ENCODE measurements at regions not wholly inside any gene's neighbourhood (a gene's known extent, or its start where the extent isn't known, plus 50 kb on each side); places are given as distances from the start of the nearest gene placed in this dataset.
A peak's percentile ranks its signal among the peaks of the same experiment; 100 is the strongest.
"Not testable (repeated sequence)": the region's sequence is repeated elsewhere in the genome, so short reads cannot be mapped to it uniquely, and the experiment has no call there.

DNA sequence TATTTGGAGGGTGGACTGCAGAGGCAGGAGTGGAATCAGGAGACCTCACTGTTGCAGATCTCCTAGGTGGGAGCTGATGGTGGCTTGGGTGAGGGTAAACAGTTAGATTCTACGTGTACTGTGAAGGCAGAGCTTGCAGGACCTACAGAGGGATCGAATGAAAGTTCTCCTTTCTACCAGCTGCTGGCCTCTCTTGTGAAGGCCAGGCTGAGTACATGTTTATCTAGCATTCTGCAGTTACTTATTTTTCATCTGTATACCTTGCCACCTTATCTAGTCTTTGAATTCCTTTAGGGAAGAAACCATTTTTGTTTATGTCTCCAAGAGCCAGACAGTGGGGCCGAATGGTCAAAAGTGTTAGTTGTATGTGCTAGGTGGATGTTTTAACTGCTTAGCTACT is 57.6 kb downstream of the PTTG1 start:
- no peak for DNase-seq (ENCODE audit: low read depth in 2 of 2)

DNA sequence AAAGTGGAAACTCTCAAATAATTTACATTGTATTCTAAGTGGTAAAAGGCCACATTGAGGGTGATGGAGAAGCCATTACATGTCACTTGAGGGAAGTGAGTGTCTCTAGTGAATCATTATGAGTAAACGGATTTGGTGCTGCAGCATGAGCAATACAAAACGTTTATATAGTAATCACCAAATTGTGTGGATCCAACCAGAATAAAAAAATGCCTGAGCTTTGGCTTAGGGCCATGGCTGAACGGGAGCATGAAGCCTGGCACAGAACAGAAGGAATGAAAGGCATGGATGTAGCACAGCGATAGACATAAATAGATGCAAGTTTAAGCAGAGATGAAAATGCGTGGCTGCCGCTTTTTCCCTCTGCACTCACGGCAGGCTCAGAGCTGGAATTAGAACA is 58.3 kb downstream of the PTTG1 start:
- no peak for DNase-seq (ENCODE audit: low read depth in 2 of 2)

DNA sequence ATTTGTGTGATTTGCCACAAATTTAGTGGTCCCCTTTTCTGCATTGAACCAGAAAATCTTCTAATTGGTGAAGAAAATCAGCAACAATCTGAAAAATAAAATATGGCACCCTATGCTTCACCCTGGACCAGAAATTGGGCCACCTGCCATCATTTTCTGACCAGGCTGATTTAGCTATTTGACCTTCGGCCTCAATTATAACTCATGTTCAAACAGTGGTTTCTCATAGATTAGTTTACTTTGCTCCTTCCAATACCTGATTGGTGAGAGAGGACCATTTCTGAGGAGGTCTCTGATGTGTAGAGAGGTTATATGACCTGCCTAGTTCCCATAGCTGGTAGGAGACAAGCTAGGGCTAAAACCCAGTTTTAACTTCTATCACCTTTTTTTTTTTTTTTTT is 59.0 kb downstream of the PTTG1 start:
- no peak for DNase-seq (ENCODE audit: low read depth in 2 of 2)

DNA sequence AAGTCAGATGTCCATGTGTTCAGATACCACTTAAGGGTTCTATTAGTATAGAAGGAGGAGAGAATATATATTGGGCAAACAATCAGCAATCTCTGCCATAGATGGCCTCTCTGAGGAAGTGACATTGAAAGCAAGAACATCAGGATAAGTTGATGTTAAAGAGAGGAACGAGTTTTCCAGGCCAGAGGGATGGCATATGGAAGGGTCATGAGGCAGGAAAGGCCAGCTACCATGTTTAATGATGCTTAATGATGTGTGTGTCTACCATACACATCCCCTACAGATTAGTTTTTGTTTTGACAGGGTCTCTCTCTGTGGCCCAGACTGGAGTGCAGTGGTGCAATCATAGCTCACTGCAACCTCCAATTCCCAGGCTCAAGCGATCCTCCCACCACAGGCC is 63.0 kb downstream of the PTTG1 start:
- no peak for DNase-seq (ENCODE audit: low read depth in 2 of 2)

DNA sequence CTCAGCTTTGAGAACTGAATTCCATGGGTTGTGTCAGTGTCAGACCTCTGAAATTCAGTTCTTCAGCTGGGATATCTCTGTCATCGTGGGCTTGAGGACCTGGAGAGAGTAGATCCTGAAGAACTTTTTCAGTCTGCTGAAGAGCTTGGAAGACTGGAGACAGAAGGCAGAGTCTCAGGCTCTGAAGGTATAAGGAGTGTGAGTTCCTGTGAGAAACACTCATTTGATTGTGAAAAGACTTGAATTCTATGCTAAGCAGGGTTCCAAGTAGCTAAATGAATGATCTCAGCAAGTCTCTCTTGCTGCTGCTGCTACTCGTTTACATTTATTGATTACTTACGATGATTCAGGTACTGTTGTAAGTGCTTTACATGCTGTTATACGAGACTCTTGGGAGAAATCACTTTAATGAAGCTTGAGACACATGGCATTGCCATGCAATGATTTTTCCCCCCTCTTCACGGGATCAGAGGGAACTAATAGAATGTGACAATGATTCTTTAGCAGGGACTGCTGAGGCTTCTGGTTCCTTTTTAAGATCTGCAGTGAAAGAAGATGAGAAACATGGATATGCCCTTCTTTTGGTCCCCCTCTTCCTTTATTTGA is 63.8 kb downstream of the PTTG1 start:
- no peak for DNase-seq (ENCODE audit: low read depth in 2 of 2)

DNA sequence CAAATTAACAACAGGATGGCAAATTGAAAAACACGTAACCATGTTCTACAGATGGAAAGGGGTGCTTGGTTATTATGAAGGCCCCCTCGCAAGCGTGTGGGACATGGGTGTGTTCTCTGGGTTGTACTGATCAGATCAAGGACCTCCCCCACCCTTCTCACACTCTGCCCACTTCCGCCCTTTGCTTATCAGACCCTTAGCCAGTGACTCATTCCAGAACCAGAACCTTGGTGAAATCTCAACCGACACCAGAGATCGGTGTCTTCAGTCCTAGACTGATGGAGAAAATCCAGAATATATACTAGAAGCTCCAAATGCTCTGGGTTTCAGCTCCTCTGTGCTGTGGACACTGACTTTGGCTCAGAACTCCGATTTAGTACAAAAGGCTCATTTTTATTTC is 64.9 kb downstream of the PTTG1 start:
- DNase-seq (ENCODE audit: low read depth in 2 of 2), result no peak

DNA sequence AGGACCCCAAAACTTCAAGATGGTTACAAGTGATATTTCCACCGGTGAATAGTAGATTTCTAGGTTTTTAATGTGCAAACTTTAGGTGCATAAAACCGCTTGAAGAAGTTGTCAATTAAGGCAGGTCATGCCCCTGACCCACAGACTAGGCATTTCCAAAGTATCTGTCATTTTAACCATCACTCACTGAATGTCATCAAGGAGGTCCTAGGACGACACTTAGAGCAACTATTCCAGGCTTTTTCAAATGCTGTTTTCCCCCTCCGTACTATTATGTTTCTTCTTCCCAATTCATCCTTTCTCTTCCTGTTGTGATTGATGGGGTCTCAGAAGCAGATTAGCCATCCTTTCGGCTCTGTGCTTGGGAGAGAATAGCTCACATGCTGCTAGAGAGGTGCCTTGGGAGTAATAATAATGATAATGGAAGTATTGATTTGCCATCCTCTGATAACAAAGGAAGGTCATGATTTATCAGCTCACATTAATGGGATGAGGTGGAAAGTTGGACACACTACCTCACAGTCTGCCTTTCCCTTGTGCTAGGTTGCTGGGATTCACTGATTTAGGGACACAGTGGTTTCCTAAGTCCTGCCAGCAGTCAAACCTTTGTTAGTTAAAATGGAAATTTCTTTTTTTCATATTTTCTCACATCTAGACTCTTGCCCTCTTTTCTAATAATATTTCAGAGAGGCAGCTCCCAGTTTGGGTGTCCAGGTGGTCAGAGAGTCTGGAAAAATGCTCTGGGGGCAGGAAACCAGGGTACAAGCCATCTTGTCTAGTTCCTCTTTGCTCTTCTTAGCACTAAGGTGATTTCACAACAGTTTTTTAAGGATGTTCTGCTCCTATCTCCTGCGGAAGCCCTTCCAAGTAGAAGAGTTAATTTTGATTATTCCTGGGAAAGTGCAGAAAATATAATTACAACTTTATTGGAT is 67.0 kb downstream of the PTTG1 start:
- no peak for DNase-seq (ENCODE audit: low read depth in 2 of 2)

DNA sequence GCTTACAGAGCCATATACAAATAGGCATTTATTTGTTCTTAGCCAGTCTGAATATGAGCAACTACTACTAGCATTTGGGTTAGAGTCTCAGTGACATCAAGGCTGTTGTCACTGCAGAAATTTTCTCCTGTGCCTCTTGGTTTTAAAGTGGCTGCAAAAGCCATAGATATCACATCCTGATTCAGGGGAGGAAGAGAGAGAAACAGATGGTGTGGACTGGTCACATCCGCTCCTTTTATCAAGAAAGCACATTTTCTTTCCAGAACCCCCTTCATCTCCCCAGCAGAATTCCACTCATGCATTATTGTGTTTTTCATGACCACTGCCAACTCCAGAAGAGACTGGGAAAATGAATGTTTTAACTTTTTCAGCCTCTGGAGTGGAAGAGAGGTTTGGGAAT is 69.8 kb downstream of the PTTG1 start:
- no peak for DNase-seq (ENCODE audit: low read depth in 2 of 2)

DNA sequence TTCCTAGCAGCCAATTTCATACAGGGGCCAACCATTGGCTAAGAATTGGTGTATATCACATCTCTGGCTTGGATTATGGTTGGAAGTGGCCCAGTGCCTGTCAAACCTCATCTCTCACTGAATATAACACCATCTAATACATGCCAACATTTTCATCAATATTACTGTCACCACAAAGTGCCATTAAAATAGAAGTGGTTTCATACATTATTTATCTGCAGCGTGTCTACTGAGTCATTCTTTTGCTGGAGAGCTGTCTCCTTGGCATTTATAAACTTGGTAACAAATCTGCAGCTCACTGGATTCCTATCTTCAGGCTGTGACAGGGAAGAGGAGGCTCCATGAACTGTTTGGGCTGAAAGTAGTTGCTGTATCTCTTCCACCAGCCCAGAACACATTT is 70.9 kb downstream of the PTTG1 start:
- DNase-seq (ENCODE audit: low read depth in 2 of 2), result no peak

DNA sequence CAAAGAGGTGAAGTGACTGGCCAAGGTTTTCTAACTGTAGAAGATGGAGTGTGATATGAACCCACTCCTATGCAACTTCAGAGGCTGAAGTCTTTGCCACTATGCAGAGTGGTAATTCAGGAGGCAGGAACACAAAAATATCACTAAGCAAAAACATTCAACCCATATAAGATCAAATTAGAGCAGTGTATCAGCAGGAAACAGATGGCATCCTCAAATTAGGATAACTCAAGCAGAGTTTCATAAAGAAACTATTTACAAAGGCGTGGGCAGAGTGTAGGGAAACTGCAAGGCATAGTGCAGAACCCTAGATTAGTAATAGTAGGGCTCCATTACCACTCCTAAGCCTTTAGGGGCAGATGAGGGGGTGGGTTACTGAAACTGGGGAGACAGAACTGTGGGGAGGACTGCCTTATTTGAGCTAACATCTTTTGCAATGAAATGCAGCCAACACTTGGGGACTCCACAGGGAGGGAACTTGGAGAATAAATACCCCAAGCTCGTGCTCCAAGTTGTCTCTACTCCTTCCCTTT is 72.2 kb downstream of the PTTG1 start:
- no peak for DNase-seq (ENCODE audit: low read depth in 2 of 2)

DNA sequence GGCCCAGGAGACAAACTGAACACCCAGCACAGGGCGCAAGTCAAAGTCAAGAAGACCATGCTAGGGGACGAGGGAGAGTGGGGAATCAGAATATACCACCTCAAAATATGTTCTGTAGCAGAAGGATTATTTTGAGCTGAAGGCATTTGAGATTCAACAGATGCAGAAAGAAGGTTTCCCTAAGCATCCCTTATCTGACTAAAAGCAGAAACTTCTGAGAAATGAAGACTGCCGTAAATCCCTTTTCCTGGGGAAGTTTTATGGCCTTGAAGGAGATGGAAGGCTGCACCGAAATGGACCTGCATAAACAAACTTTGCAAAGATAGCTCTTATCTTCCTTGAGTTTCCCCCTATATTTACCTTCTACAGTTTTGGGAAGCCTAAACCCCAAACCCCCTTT is 72.8 kb downstream of the PTTG1 start:
- no peak for DNase-seq (ENCODE audit: low read depth in 2 of 2)

DNA sequence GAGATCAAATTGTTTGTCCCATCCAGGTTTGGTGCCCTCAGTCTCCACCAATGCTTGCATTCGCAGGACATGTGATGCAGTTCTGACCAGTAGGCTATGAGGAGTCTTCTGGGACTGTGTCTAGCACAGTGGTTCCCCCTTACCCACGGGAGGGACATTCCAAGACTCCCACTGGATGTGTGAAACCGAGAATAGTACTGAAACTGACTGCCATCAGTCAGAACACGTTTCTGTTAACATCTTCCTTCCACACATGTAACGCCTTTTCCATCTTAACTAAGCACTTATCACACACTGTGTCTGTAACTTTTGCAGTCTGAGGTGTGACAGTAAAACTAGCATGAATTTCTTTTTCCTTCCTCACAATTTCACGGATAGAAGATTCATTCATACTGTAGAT is 74.7 kb downstream of the PTTG1 start:
- DNase-seq (ENCODE audit: low read depth in 2 of 2), result no peak

DNA sequence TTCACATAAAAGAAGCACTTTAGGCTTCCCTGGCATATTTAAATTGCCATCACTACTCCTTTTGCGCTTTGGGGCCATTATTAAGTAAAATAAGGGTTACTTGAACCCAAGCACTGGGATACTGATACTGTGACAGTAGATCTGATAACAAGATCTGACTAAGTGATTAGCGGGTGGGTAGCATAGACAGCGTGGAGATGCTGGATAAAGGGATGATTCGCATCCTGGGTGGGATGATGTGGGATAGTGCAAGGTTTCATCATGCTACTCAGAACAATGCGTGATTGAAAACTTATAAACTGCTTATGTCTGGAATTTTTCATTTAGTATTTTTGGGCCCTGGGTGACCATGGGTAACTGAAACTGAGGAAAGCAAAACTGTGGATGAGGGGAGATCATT is 75.1 kb downstream of the PTTG1 start:
- no peak for DNase-seq (ENCODE audit: low read depth in 2 of 2)

DNA sequence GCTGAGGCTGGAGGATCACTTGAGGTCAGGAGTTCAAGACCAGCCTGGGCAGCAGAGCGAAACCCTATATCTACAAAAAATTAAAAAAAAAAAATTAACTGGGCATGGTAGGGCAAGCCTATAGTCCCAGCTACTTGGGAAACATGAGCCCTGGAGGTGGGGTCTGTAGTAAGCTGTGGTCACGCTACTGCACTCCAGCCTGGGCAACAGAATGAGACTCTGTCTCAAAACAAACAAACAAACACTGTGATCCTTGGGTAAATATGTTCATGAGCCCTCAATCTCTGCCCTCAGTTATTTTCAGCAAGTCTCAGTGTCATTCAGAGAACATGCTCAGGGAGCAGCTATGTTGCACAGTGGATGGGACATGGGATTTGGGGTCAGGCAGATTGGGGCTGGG is 76.2 kb downstream of the PTTG1 start:
- DNase-seq (ENCODE audit: low read depth in 2 of 2), result no peak

DNA sequence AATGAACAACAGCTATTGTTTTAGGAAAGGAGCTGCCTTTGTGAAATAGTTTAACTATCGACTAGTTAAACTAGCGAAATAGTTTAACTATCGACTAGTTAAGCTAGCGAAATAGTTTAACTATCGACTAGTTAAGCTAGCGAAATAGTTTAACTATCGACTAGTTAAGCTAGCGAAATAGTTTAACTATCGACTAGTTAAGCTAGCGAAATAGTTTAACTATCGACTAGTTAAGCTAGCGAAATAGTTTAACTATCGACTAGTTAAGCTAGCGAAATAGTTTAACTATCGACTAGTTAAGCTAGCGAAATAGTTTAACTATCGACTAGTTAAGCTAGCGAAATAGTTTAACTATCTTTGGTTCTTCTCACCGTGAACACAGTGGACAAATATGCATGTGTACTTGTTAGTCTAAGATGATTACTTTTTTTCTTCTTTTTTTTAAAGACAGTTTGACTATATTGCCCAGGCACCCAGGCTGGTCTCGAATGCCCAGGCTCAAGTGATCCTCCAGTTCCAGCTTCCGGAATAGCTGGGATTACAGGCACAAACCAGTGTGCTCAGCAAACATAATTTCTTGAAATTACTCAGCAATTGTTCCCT is 76.9 kb downstream of the PTTG1 start:
- not testable (repeated sequence) for DNase-seq (ENCODE audit: low read depth in 2 of 2)

DNA sequence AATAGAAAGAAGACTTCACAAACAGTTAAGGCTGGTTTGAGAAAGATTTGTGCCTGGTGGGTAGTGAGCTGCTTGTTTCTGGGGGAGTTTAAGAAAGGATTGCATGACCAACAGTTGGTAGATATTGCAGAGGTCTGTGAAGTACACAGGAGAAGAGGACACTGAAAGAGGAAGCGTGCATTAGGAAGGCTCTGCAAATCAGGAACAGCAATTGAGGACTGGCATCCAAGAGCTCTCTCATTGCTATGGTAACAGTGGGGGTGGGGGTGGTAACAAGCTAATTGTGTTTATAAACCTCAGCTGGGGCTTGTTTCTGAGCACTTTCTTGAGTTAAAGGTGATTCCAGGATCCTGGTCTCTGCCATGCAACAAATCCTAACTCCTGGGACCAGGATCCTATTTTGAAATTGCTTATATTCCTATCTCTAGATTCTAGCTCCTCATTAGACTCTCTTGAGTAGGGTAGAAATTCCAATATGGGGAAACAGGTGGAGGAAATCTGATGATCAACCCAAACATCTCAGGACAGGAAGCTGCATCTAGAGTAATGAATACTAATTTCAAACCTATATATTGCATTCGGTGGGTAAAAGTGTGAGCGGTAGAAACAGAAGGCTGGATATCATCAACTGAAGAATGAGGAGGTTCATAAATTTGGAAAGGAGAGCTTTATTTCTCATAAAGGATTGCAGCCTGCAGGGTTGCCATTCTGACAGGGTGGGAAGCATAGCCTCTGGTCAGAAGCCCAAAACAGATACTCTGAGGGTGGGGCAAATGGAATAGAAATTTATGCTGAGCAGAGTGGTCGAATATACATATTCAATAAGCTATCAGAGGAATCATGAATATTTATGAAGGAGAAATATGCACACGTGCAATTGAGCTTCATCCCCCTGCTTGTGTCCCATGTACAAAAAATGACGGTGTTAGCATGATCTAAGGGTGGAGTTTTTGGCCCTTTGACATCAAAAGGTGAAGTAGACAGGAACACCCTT is 79.4 kb downstream of the PTTG1 start:
- no peak for DNase-seq (ENCODE audit: low read depth in 2 of 2)

DNA sequence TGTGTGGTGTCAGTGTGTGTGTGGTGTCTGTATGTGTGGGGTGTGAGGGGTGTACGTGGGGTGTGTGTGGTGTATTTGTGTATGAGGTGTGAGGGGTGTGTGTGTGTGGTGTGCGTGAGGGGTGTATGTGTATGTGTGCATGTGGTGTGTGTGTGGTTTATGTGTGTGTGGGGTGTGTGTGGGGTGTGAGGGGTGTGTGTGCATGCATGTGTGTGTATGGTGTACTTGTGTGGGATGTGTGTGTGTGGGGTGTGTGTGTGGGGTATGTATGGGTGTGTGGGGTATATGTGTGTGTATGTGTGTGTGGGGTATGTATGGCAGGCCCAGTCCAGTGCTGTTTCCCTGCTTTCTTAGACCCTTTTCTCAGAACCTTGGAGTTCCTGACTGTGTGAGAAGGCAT is 83.3 kb downstream of the PTTG1 start:
- no peak for DNase-seq (ENCODE audit: low read depth in 2 of 2)

DNA sequence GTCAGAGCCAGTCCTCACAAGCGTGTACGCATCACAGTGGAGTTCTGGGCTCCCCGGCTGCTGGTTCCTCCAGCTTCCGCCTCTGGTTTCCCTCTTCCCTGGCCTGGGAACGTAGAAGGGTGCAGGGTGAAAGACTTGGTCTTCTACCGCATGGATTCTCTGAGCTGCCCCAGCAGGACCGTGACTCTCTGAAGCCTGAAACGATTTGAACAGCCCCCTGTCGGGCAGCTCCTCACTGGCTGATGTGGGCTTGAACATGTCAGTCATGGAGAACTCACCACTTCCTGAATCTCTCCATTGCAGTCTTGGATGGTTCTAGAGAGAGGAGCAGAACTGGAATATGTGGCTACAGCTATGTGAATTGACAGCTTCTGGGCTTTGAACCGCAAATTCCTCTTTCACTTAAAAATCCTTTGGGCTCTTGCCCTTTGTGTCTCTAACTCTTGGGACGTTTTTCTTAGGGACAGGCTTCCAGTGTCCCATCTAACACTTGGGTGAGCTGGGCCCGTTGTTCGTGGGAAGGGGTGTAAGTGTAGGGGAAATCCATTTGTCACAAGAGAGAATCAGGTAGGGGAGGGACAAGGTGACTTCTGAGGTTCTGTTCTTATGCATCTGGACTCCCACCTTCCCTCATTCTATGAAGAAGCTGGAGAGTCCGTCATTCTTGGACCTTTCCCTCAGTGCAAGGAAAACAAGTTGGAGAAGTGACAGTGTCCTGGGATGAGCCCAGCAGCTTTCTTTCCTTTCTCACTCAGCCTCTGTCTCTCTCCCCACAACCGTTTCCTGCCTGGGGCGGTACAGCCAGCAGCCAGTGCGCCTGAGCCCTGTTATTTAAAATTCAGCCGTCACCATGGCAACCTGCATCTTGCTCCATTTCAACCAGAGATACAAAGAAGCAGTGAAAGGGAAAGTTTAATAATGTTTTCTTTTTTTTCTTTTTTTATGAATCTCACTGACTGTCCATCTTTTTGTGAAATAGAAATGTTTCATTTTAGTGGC is 84.7 kb downstream of the PTTG1 start:
- peak; percentile 55 to 58 for DNase-seq (ENCODE audit: low read depth in 2 of 2)

DNA sequence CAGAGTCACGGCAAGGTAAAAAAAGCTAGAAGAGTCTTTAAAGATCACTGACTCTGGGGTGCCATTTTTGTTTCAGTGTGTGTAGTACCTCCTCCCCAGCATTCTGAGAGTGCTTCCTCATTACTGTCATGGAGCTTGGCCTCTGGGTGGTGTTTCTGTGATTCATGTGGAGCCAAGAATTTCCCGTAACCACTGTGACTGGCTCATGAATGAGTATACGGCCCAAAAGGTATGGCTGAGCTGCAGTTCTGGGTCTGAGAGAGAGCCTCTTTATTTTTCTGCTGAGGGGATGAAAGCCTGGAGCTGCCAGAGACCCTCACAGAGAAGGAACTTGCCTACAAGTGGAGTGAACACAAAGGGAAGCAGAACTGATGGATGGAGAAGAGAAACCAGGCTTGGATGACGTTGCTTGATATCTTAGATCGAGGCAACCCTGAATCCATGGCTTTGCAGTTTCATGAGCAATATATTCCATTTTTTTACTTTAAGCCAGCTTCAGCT is 85.6 kb downstream of the PTTG1 start:
- DNase-seq (ENCODE audit: low read depth in 2 of 2), result no peak

DNA sequence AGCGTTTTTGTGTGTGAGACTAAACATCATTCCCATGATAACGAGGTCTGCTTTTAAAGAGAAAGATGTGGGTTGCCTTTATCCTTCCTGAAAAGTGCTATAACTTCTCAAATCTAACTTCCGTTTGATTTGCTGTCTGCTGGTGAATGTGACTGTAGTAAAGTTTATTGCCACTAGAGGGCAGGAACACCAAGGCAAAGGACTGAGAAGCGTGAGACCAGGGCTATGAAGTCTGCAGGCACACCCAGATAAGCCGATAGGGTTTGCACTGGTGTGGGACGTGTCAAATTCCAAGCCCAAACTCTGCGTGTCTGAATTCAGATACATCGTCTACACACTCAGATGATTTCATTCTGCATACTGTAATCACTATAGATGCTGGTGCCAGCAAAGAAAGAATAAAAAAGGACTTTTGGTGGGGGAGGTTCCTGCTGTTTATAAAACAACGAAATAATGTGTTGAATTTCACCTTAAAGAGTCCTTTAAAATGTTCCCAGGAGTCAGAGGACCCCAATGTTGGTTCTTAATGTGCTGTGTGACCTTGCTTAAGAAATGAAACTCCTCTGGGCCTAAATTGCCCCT is 87.2 kb downstream of the PTTG1 start:
- DNase-seq (ENCODE audit: low read depth in 2 of 2), result peak in 1 of 2 donors; percentile 34

Data from stimulated activated CD8-positive, alpha-beta memory T cell treated with anti-CD3 and anti-CD28 coated beads, Interleukin-15, amount 100 ng/mL, for 48 hours (primary cell).